WTC11 (cell line): ENCODE measurements at regions not wholly inside any gene's neighbourhood (a gene's known extent, or its start where the extent isn't known, plus 50 kb on each side); places are given as distances from the start of the nearest gene placed in this dataset.

Experiments used
- ATAC-seq: fragments of 200-7000 bp; cut with Tn5 transposase; 2 replicates; pipeline ENCODE4 v1.10.0; 2021; ENCODE audit warnings: mild to moderate bottlenecking, moderate library complexity
- CTCF ChIA-PET: fragments of 300-600 bp; sonication (Branson Sonifier 250); formaldehyde crosslinking; loops from one replicate; lab custom pipeline; 2021; ENCODE audit warnings: antibody characterized with exemption; lab: Charles Lee
- POLR2A ChIA-PET: fragments of 350-600 bp; sonication (Branson Sonifier 250); formaldehyde crosslinking; loops from one replicate; lab custom pipeline; 2021; ENCODE audit warnings: antibody characterized with exemption; lab: Charles Lee
- DNase-seq: peaks from one replicate; pipeline ENCODE4 v3.0.0; 2021; ENCODE audit warnings: low spot score
- H3K27ac Mint-ChIP-seq: 2 replicates; pipeline ENCODE4 v1.8.0; 2021; ENCODE audit warnings: mixed read lengths
- H3K27me3 Mint-ChIP-seq: 2 replicates; pipeline ENCODE4 v1.8.0; 2021; ENCODE audit warnings: low read depth, mild to moderate bottlenecking, moderate library complexity, mixed read lengths
- H3K36me3 Mint-ChIP-seq: 2 replicates; pipeline ENCODE4 v1.8.0; 2021; ENCODE audit warnings: mixed read lengths
- H3K4me1 Mint-ChIP-seq: 2 replicates; pipeline ENCODE4 v1.8.0; 2022; ENCODE audit warnings: mixed read lengths
- H3K4me3 Mint-ChIP-seq: 2 replicates; pipeline ENCODE4 v1.8.0; 2021; ENCODE audit warnings: mild to moderate bottlenecking, moderate library complexity, mixed read lengths
- H3K9me3 Mint-ChIP-seq: 2 replicates; pipeline ENCODE4 v1.8.0; 2021; ENCODE audit warnings: mixed read lengths
- ATF6 ChIP-seq: sonication (generic); formaldehyde crosslinking; IDR thresholded peaks from 2 replicates; pipeline ENCODE4 v1.8.1; 2023; ENCODE audit warnings: mild to moderate bottlenecking, missing genetic modification reagents
- ELF4 ChIP-seq: sonication (generic); formaldehyde crosslinking; IDR thresholded peaks from 2 replicates; pipeline ENCODE4 v1.8.1; 2022; ENCODE audit warnings: low read depth, mild to moderate bottlenecking, moderate library complexity, missing genetic modification reagents
- ETV6 ChIP-seq: sonication (generic); formaldehyde crosslinking; IDR thresholded peaks from 2 replicates; pipeline ENCODE4 v1.8.1; 2022; ENCODE audit warnings: mild to moderate bottlenecking, missing genetic modification reagents
- FOXJ3 ChIP-seq: sonication (generic); formaldehyde crosslinking; IDR thresholded peaks from 2 replicates; pipeline ENCODE4 v1.9.0; 2021; ENCODE audit warnings: missing genetic modification reagents, mild to moderate bottlenecking, borderline replicate concordance
- GABPB1 ChIP-seq: sonication (generic); formaldehyde crosslinking; IDR thresholded peaks from 2 replicates; pipeline ENCODE4 v1.8.1; 2023; ENCODE audit warnings: mild to moderate bottlenecking, missing genetic modification reagents
- HMGXB4 ChIP-seq: sonication (generic); formaldehyde crosslinking; IDR thresholded peaks from 2 replicates; pipeline ENCODE4 v1.8.1; 2023; ENCODE audit warnings: mild to moderate bottlenecking, moderate library complexity, missing genetic modification reagents
- JUN ChIP-seq: sonication (generic); formaldehyde crosslinking; IDR thresholded peaks from 2 replicates; pipeline ENCODE4 v1.8.0; 2023; ENCODE audit warnings: mild to moderate bottlenecking, missing genetic modification reagents
- MLX ChIP-seq: sonication (generic); formaldehyde crosslinking; IDR thresholded peaks from 2 replicates; pipeline ENCODE4 v1.8.1; 2023; ENCODE audit warnings: mild to moderate bottlenecking, missing genetic modification reagents, moderate library complexity
- OVOL2 ChIP-seq: fragments of 250-450 bp; sonication (Bioruptor Pico); IDR thresholded peaks from 2 replicates; pipeline ENCODE4 v1.9.0; 2021; ENCODE audit warnings: mild to moderate bottlenecking, borderline replicate concordance
- PREB ChIP-seq: sonication (generic); formaldehyde crosslinking; IDR thresholded peaks from 2 replicates; pipeline ENCODE4 v1.8.1; 2022; ENCODE audit warnings: mild to moderate bottlenecking, missing genetic modification reagents, moderate library complexity, borderline replicate concordance
- TEAD1 ChIP-seq: sonication (generic); formaldehyde crosslinking; IDR thresholded peaks from 2 replicates; pipeline ENCODE4 v1.8.0; 2022; ENCODE audit warnings: mild to moderate bottlenecking, missing genetic modification reagents
- ZNF121 ChIP-seq: sonication (generic); formaldehyde crosslinking; IDR thresholded peaks from 2 replicates; pipeline ENCODE4 v1.8.0; 2023; ENCODE audit warnings: missing genetic modification reagents
- ZNF281 ChIP-seq: sonication (generic); formaldehyde crosslinking; IDR thresholded peaks from 2 replicates; pipeline ENCODE4 v1.8.0; 2023; ENCODE audit warnings: mild to moderate bottlenecking, missing genetic modification reagents
- ZNF317 ChIP-seq: sonication (generic); formaldehyde crosslinking; IDR thresholded peaks from 2 replicates; pipeline ENCODE4 v1.8.1; 2023; ENCODE audit warnings: low read depth, mild to moderate bottlenecking, moderate library complexity, missing genetic modification reagents, borderline replicate concordance
- ZNF512 ChIP-seq: sonication (generic); formaldehyde crosslinking; IDR thresholded peaks from 2 replicates; pipeline ENCODE4 v1.8.1; 2022; ENCODE audit warnings: missing genetic modification reagents, borderline replicate concordance
- ZNF671 ChIP-seq: fragments of 250-450 bp; sonication (Bioruptor Pico); IDR thresholded peaks from 2 replicates; pipeline ENCODE4 v1.8.0; 2021; ENCODE audit warnings: mild to moderate bottlenecking
- ZSCAN18 ChIP-seq: fragments of 250-450 bp; sonication (Bioruptor Pico); IDR thresholded peaks from 2 replicates; pipeline ENCODE4 v2.1.2; 2022; ENCODE audit warnings: mild to moderate bottlenecking, moderate library complexity

- TF ChIP-seq ZNF317 (CRISPR knock-in tag), result no peak
- no peak for TF ChIP-seq ZSCAN18 (CRISPR knock-in tag)
Measured at GRCh38 chr2:14831458-14831857, 198.9 kb downstream of the LRATD1 start (continued).

- POLR2A ChIA-PET, result no interaction called here
- CTCF ChIA-PET, result no interaction called here
- peaks cover 6% of the 10 kb centered on the region for H3K4me1 Mint-ChIP-seq
- no peak overlapping the region for H3K27ac Mint-ChIP-seq
- no peak for ATAC-seq
- TF ChIP-seq ETV6 (CRISPR knock-in tag) (no peak), ATF6 (no peak), TEAD1 (no peak), ZNF281 (CRISPR knock-in tag) (no peak), ZNF671 (no peak), MLX (no peak), GABPB1 (CRISPR knock-in tag) (no peak), HMGXB4 (no peak), OVOL2 (no peak), ZNF121 (CRISPR knock-in tag) (no peak), FOXJ3 (CRISPR knock-in tag) (no peak), PREB (CRISPR knock-in tag) (no peak), JUN (CRISPR knock-in tag) (no peak), ELF4 (CRISPR knock-in tag) (no peak), ZNF512 (CRISPR knock-in tag) (no peak)
- H3K4me3 Mint-ChIP-seq, result no peak overlapping the region
- H3K27me3 Mint-ChIP-seq, result no peaks in the 10 kb centered on the region; the same call in 1 of the 2 replicates
- peaks cover 24% of the 10 kb centered on the region for H3K36me3 Mint-ChIP-seq
- DNase-seq, result no peak
- peaks cover 63% of the 10 kb centered on the region for H3K9me3 Mint-ChIP-seq
Measured at GRCh38 chr2:14843507-14844204, 211.1 kb downstream of the LRATD1 start.
